HAP-1 (cell line): ENCODE measurements at regions not wholly inside any gene's neighbourhood (a gene's known extent, or its start where the extent isn't known, plus 50 kb on each side); places are given as distances from the start of the nearest gene placed in this dataset.
A peak's percentile ranks its signal among the peaks of the same experiment; 100 is the strongest.

Experiments used
- DNase-seq, 2 experiments: peaks; one replicate each; pipeline ENCODE4 v3.0.0-alpha.2; 2016 to 2020; ENCODE audit warnings: low spot score in 2 of 2
- H3K27me3 ChIP-seq: fragments of 250-450 bp; sonication (Bioruptor Pico); 2 replicates; pipeline ENCODE4 v1.5.1; 2020; ENCODE audit warnings: low read depth, mild to moderate bottlenecking, moderate library complexity
- H3K36me3 ChIP-seq: fragments of 250-450 bp; sonication (Bioruptor Pico); replicated peaks from 2 replicates; pipeline ENCODE4 v1.5.1; 2020; ENCODE audit warnings: mild to moderate bottlenecking
- H3K4me1 ChIP-seq: fragments of 250-450 bp; sonication (Bioruptor Pico); 2 replicates; pipeline ENCODE4 v1.5.1; 2020; ENCODE audit warnings: mild to moderate bottlenecking
- H3K4me3 ChIP-seq: fragments of 250-450 bp; sonication (Bioruptor Pico); 2 replicates; pipeline ENCODE4 v1.5.1; 2020; ENCODE audit warnings: mild to moderate bottlenecking, moderate library complexity
- H3K9me3 ChIP-seq: fragments of 250-450 bp; sonication (Bioruptor Pico); 2 replicates; pipeline ENCODE4 v1.5.1; 2020; ENCODE audit warnings: mild to moderate bottlenecking, moderate library complexity
- in situ Hi-C: fragments of 300-500 bp; cut with MboI; formaldehyde crosslinking; loops from 3 replicates; pipeline ENCODE4 v1.14.3; 2020; ENCODE audit warnings: low sequenced_read_pairs, inconsistent platforms, mixed read lengths

DNA sequence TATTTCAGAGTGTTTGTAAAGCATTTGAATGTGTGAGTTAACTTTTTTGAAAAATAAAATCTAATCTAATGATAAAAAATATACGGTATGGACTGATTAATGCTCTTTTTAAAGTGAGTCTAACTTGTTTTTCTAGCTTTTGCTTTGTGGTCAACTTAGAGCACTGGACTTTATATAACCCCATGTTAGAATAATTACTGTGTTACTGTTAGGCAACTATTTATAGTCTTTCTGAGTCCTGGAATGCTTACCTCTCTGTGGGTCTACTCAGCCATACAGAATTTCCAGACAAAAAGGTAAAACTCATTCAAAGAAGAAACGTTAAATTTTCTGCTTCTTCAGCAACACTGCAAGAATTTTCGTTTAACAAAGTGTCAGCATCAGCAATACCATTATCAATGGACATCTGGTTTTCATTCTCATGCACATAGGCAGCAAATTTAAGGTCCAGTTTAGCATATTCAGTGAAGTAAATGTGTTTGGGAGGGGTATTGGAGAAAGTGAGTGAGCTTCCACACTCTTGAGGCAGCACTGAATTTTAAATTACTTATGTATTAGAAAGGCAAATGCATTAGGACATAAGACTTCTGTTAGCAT, 664.7 kb upstream of the NEGR1 start:
- H3K4me1 ChIP-seq = no peaks in the 10 kb centered on the region; the same call in 1 of the 2 replicates
- in situ Hi-C loops = no loop called here
- no peaks in the 10 kb centered on the region for H3K9me3 ChIP-seq
- H3K27me3 ChIP-seq = no peaks in the 10 kb centered on the region
- no peak overlapping the region for H3K4me3 ChIP-seq
- DNase-seq = no peak
- no peaks in the 10 kb centered on the region for H3K36me3 ChIP-seq

DNA sequence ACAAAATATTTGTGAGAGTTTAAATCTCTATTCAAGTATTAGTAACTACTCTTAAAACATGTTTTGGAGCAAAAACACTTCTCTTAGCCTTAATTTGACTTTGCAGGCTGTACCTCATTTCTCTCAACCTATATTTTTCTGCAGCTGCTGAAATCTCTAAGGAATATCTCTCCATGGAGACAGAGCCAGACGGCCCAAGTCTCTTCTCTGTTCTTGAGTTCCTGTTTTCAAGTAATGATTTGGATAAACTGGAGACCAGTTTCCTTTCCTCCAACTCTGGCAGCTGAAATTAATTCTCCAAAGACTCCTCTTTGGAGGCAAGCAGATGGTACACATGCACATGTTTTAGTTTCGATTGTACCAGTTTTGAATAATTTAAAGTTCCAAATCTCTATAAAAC, 659.7 kb upstream of the NEGR1 start:
- no peak for DNase-seq
- Histone ChIP-seq H3K4me3 (no peak overlapping the region), H3K27me3 (no peaks in the 10 kb centered on the region), H3K4me1 (no peaks in the 10 kb centered on the region; the same call in 1 of the 2 replicates), H3K36me3 (no peaks in the 10 kb centered on the region), H3K9me3 (no peaks in the 10 kb centered on the region)
- in situ Hi-C loops = no loop called here

DNA sequence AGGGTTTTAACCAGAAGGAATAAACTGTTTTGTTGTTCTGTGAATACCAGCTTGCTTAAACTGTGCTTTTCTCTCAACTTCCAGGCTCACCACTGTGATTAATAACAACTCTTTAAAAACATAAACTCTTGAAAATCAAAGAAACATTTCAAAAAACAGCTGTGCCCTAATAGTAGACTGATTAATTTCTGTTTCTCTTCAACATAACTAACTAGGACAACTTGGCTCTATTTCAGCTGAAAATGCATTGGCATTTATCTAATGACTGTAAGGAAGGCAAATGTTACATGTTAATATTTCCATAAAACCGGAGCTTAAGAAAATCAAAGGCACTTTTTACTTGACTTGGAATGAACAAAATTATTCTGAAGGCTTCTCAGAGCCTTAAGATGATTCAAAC, 656.1 kb upstream of the NEGR1 start:
- Histone ChIP-seq H3K27me3 (no peaks in the 10 kb centered on the region), H3K36me3 (no peaks in the 10 kb centered on the region), H3K4me3 (no peak overlapping the region), H3K4me1 (no peaks in the 10 kb centered on the region), H3K9me3 (no peaks in the 10 kb centered on the region)
- in situ Hi-C loops = no loop called here
- no peak for DNase-seq

DNA sequence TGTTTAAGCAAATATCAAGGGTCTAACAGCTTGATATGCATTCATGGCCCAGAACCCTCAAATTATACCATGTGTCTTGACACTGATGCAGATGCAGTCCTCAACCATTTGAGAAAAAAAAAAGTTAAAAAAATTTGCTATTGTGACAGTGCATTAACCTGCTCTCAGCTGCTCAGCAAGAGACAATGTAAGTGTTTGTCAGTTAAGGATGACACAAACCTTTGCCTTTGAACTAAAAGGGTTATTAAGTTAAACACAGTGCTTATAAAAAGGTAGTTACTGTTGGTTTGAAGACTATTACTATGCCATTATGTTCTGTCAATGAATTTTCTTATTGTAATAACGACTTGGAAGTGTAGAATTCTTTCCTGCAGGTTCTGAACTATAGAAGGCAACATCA, 655.6 kb upstream of the NEGR1 start:
- no peak for DNase-seq
- no peaks in the 10 kb centered on the region for H3K9me3 ChIP-seq
- no peaks in the 10 kb centered on the region for H3K27me3 ChIP-seq
- in situ Hi-C loops = no loop called here
- H3K36me3 ChIP-seq = no peaks in the 10 kb centered on the region
- H3K4me3 ChIP-seq = no peak overlapping the region
- no peaks in the 10 kb centered on the region for H3K4me1 ChIP-seq

DNA sequence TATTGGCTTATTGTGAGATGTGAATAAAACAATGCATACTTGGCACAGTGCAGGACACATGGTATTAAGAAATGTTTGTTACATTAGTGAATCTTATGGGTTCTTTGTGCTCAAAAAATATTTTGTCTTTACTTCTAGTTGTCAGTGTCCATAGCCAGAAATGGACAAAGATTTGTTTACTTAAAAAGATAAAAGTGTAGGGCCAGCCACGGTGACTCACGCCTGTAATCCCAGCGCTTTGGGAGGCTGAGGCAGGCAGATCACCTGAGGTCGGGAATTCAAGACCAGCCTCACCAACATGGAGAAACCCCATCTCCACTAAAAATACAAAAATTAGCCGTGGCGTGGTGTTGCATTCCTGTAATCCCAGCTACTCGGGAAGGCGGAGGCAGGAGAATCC, 654.6 kb upstream of the NEGR1 start:
- no peaks in the 10 kb centered on the region for H3K4me1 ChIP-seq
- no peak for DNase-seq
- in situ Hi-C loops = no loop called here
- no peaks in the 10 kb centered on the region for H3K9me3 ChIP-seq
- H3K36me3 ChIP-seq = no peaks in the 10 kb centered on the region
- H3K4me3 ChIP-seq = no peak overlapping the region
- no peaks in the 10 kb centered on the region for H3K27me3 ChIP-seq

DNA sequence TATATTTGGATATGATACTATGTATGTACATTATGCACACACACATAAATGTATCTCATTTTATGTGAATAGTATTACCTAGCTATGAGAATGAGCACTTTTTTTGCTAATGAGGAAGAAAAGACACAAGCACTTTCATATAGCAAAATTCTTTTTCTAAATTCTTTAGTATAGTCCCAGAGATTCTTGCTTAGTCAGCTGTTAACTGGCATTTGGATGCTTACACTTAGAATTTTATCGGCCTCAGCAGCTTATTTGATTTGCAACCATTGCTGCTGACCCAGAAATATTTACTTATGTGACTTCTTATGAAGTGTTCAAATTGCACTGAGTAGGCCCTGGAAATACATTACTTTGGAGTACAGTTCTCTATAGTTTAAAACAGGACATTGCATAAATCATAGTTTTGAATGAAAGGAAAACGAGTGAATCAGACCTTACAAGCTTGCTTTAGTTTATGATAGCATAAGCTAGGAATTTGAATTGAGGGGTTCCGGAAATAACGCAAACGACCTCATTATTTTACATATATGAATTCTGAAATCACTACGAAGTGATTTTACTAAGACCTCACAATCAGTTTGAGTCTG, 653.9 kb upstream of the NEGR1 start:
- H3K4me3 ChIP-seq = no peak overlapping the region
- no peaks in the 10 kb centered on the region for H3K27me3 ChIP-seq
- in situ Hi-C loops = no loop called here
- H3K4me1 ChIP-seq = no peaks in the 10 kb centered on the region
- no peak for DNase-seq
- no peaks in the 10 kb centered on the region for H3K9me3 ChIP-seq
- no peaks in the 10 kb centered on the region for H3K36me3 ChIP-seq

DNA sequence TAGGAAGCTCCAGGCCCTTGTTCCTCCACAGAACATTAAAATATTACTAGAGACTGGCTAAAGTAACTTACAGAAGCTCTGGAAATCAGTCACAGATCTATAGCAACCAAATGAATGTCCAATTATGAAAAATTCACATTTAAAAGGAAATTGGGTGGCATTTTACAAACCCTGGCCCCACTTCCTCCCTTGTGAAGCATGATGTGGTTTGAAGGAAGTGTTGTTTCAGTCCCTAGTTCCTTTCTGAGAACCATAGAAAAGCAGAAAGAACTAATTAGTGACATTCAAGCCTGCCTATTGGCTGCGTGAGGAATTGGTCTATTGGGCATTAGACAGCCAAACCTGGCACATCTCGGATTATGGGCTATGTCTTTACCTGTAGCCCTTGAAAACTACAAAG, 649.7 kb upstream of the NEGR1 start:
- in situ Hi-C loops = no loop called here
- Histone ChIP-seq H3K27me3 (no peaks in the 10 kb centered on the region; the same call in 1 of the 2 replicates), H3K9me3 (no peaks in the 10 kb centered on the region), H3K4me1 (no peaks in the 10 kb centered on the region), H3K36me3 (no peaks in the 10 kb centered on the region), H3K4me3 (no peak overlapping the region)
- no peak for DNase-seq

DNA sequence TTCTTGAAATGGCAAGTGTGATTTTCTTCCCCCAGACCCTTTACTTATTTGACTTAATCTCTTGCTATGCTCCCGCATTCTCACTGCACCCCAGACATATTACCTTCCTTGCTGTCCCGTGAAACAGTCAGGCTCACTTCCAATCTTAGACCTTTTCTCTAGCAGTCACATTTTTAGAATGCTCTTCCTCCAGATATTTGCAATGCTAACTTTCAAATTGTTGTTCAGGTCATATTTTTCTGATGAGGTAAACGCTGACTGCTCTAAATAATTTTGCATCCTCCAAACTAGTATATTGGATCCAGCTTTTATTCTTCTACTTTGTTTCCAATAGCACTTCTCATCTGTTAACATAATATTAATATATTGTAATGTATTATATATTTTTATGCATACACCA, 648.2 kb upstream of the NEGR1 start:
- no peaks in the 10 kb centered on the region; the same call in 1 of the 2 replicates for H3K27me3 ChIP-seq
- H3K4me1 ChIP-seq = no peaks in the 10 kb centered on the region
- no peaks in the 10 kb centered on the region for H3K36me3 ChIP-seq
- no peak overlapping the region for H3K4me3 ChIP-seq
- no peaks in the 10 kb centered on the region for H3K9me3 ChIP-seq
- in situ Hi-C loops = no loop called here
- DNase-seq = no peak

DNA sequence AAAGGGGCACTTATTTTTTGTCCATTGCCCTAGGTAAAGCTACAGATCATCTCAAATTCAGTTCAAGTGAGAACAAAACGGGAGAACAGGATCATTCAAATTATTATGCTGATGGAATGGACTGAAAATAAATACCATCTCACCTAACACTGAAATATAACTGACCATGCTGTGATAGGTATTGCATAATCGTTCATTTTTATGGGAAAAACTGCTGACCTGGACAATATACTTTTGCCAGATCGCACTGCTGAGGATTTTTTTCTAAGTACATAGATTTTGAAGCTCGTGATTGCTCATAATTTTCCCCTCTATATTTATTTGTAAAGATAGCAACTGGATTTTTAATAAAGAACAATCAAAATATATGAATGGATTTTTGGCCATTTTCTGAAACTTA, 636.6 kb upstream of the NEGR1 start:
- no peaks in the 10 kb centered on the region for H3K36me3 ChIP-seq
- in situ Hi-C loops = no loop called here
- H3K9me3 ChIP-seq = no peaks in the 10 kb centered on the region
- no peak overlapping the region for H3K4me3 ChIP-seq
- DNase-seq = no peak
- H3K4me1 ChIP-seq = no peaks in the 10 kb centered on the region
- peaks cover 14% of the 10 kb centered on the region for H3K27me3 ChIP-seq

DNA sequence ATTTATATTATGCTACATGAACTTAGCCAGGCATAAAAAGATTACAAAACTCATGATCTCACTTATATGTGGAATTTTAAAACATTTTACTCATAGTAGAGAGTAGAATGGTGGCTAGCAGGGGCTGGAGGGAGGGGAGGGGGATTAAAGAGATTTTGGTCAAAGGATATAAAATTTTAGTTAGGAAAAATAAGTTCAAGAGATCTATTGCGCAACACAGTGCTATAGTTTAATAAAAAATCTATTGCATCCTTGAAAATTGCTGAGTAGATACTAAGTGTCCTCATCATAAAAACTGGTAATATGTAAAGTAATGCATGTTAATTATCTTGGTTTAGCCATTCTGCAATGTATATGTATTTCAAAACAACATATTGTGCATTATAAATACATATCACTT, 635.6 kb upstream of the NEGR1 start:
- peaks cover 13% of the 10 kb centered on the region for H3K27me3 ChIP-seq
- no peak for DNase-seq
- H3K36me3 ChIP-seq = no peaks in the 10 kb centered on the region
- H3K4me3 ChIP-seq = no peak overlapping the region
- H3K4me1 ChIP-seq = no peaks in the 10 kb centered on the region
- H3K9me3 ChIP-seq = no peaks in the 10 kb centered on the region
- in situ Hi-C loops = no loop called here

DNA sequence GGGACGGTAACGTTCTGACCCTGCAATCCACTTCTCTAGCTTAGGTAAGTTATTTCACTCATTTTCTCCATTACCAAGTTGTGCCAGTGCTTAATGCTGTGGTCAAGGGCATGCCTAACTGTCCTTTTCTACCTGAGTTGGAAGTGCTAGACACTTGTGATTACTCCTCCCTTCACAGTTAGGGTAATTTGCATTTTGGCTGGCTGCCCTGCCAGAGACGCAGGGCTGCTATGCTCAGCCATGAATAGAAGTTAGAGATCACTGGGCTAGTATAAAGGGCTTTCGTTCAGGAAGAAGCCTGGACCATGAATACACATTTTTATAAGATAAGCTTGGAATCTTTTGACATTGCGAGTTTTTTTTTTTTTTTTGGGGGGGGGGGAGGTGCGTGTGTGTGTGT, 633.2 kb upstream of the NEGR1 start:
- H3K9me3 ChIP-seq = no peaks in the 10 kb centered on the region
- no peaks in the 10 kb centered on the region for H3K27me3 ChIP-seq
- peak; percentile 28 to 48 for DNase-seq
- H3K4me1 ChIP-seq = peaks cover 2% of the 10 kb centered on the region; the same call in 1 of the 2 replicates
- in situ Hi-C loops = no loop called here
- no peaks in the 10 kb centered on the region for H3K36me3 ChIP-seq
- H3K4me3 ChIP-seq = no peak overlapping the region

DNA sequence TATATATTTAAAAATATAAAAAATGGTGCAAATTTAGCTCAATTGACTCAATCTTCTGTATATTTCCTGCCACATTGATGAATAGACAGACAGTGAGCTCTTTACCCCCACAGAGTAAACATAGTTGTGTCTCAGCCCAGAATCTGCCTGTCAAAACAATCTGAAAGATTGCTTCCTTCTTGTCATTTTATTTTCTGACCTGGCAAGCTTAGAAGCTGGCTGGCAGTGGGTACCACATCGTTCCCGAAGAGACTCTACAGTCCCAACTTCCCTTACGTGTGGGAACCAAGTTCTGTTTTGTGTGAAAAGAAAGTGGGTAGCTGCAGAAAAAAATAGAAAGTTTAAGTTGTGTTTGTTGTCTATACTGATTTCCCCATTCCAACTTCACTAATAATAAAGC, 629.3 kb upstream of the NEGR1 start:
- no peaks in the 10 kb centered on the region for H3K27me3 ChIP-seq
- H3K9me3 ChIP-seq = no peaks in the 10 kb centered on the region
- in situ Hi-C loops = no loop called here
- no peak for DNase-seq
- H3K4me3 ChIP-seq = no peak overlapping the region
- H3K4me1 ChIP-seq = peaks cover 2% of the 10 kb centered on the region; the same call in 1 of the 2 replicates
- no peaks in the 10 kb centered on the region for H3K36me3 ChIP-seq

DNA sequence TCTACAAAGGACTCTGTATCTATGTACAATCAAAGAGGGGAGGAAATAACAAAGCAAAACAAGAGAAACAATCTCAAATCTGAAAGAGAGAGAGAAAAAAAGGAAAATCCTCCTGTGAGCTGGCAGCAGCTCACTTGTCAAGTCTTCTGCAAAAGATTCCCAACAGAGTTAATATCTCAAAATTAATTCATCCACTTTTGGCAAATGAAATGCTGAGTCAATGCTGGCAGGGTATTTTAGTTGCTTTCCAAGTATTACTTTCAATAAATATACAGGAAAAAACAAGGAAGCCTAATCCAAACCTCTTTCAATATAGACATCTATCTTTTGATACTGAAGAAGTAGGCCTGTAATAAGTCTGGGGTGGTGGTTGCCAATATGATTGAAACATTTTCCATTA, 613.9 kb upstream of the NEGR1 start:
- Histone ChIP-seq H3K4me1 (no peaks in the 10 kb centered on the region), H3K9me3 (no peaks in the 10 kb centered on the region), H3K27me3 (no peaks in the 10 kb centered on the region), H3K4me3 (no peak overlapping the region), H3K36me3 (no peaks in the 10 kb centered on the region)
- no peak for DNase-seq
- in situ Hi-C loops = no loop called here

DNA sequence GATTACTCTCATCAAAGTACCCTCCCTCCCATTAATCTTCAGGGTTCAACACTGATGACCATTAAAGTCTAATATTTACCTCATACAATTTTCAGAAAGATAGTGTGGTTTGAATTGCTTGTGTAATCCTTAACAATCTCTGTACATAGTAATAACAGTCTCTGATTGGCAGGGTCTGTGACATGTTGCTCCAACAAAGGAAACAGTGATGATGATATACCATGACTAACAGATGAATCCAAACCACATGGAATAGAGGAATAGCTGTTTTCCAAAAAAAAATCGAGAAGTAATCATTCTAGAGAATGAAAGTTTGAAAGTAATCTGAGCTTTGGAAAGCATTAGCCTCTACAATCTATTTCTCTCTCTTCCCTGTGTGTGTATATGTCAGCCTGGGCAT, 610.1 kb upstream of the NEGR1 start:
- no peak for DNase-seq
- no peaks in the 10 kb centered on the region for H3K36me3 ChIP-seq
- no peaks in the 10 kb centered on the region for H3K27me3 ChIP-seq
- no peak overlapping the region for H3K4me3 ChIP-seq
- H3K4me1 ChIP-seq = no peaks in the 10 kb centered on the region
- in situ Hi-C loops = no loop called here
- no peaks in the 10 kb centered on the region for H3K9me3 ChIP-seq

DNA sequence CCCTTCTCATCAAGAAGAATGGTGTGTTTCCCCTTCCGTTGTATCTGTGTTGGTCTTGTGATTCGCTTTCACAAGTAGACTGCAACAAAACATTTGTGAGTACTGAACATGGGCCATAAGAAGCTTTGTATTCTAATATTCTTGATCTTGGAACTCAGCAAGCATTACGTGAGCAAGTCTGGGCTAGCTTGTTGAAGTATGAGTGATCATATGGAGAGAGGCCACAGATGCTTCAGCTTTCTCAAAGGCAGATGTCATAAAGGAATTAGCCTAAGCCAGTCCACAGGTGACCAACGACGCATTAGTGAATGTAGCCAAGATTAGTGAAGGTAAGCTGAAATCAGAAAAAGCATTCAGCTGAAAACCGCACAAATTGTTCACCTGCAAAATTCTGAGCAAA, 609.6 kb upstream of the NEGR1 start:
- Histone ChIP-seq H3K27me3 (no peaks in the 10 kb centered on the region), H3K36me3 (no peaks in the 10 kb centered on the region), H3K4me1 (no peaks in the 10 kb centered on the region), H3K9me3 (no peaks in the 10 kb centered on the region), H3K4me3 (no peak overlapping the region)
- in situ Hi-C loops = no loop called here
- no peak for DNase-seq
